H54 (cell line): ENCODE measurements at regions not wholly inside any gene's neighbourhood (a gene's known extent, or its start where the extent isn't known, plus 50 kb on each side); places are given as distances from the start of the nearest gene placed in this dataset.
"Not testable (repeated sequence)": the region's sequence is repeated elsewhere in the genome, so short reads cannot be mapped to it uniquely, and the experiment has no call there.

Experiments
- DNase-seq: peaks from one replicate; pipeline ENCODE4 v3.0.0; 2011; ENCODE audit warnings: low spot score, mixed read lengths; ENCODE audit not compliant: insufficient read length
- FAIRE-seq: peaks from 3 replicates; lab custom pipeline; 2011; peaks lifted over from hg19 to GRCh38; lab: Jason Lieb, UNC
- POLR2A ChIP-seq: IDR thresholded peaks from 2 replicates; pipeline ENCODE4 v1.6.1; 2011; ENCODE audit warnings: low read depth, mild to moderate bottlenecking, low read length

GRCh38 chr18:37852464-37852863 is 286.9 kb upstream of the CELF4 start:
- DNase-seq, result no peak
- FAIRE-seq, result no peak

GRCh38 chr18:37847544-37847943 is 281.9 kb upstream of the CELF4 start:
- FAIRE-seq (no peak), DNase-seq (no peak)
- TF ChIP-seq POLR2A, result no peak

More at GRCh38 chr18:37852464-37852863, 286.9 kb upstream of the CELF4 start:
- no peak for TF ChIP-seq POLR2A

GRCh38 chr18:37846996-37847395 is 281.4 kb upstream of the CELF4 start:
- FAIRE-seq (no peak), DNase-seq (no peak)
- no peak for TF ChIP-seq POLR2A

- DNase-seq (no peak), FAIRE-seq (no peak)
- TF ChIP-seq POLR2A, result no peak
Observed at GRCh38 chr18:37845498-37845897, 279.9 kb upstream of the CELF4 start.

- FAIRE-seq (no peak), DNase-seq (no peak)
- TF ChIP-seq POLR2A, result no peak
Observed at GRCh38 chr18:37844209-37844970, 278.8 kb upstream of the CELF4 start.

GRCh38 chr18:37838083-37838482 is 272.5 kb upstream of the CELF4 start:
- DNase-seq (no peak), FAIRE-seq (no peak)
- no peak for TF ChIP-seq POLR2A

- no peak for DNase-seq
- FAIRE-seq, result no peak
- TF ChIP-seq POLR2A, result no peak
Observed at GRCh38 chr18:37836071-37836970, 270.7 kb upstream of the CELF4 start.

- DNase-seq, FAIRE-seq: not testable (repeated sequence)
Observed at GRCh38 chr18:37832010-37832695, 266.6 kb upstream of the CELF4 start.

- FAIRE-seq, result no peak
- no peak for TF ChIP-seq POLR2A
- DNase-seq, result no peak
Observed at GRCh38 chr18:37812961-37813360, 247.4 kb upstream of the CELF4 start.

GRCh38 chr18:37805773-37806404 is 240.3 kb upstream of the CELF4 start:
- DNase-seq (no peak), FAIRE-seq (no peak)
- TF ChIP-seq POLR2A, result no peak

- no peak for TF ChIP-seq POLR2A
- FAIRE-seq (no peak), DNase-seq (no peak)
Observed at GRCh38 chr18:37796823-37797349, 231.3 kb upstream of the CELF4 start.

GRCh38 chr18:37787452-37787851 is 221.9 kb upstream of the CELF4 start:
- FAIRE-seq (no peak), DNase-seq (no peak)
- no peak for TF ChIP-seq POLR2A

GRCh38 chr18:37783771-37784170 is 218.2 kb upstream of the CELF4 start:
- no peak for TF ChIP-seq POLR2A
- no peak for DNase-seq
- no peak for FAIRE-seq
